GM12878 (cell line): ENCODE measurements at regions not wholly inside any gene's neighbourhood (a gene's known extent, or its start where the extent isn't known, plus 50 kb on each side); places are given as distances from the start of the nearest gene placed in this dataset.

Experiments used
- BHLHE40 ChIP-seq, 2 experiments: fragments of 450-650 bp in 1 of 2; IDR thresholded peaks; 2 replicates each; pipeline ENCODE4 v1.6.1; 2011 to 2017; ENCODE audit warnings: low read depth in 2 of 2, borderline replicate concordance in 1 of 2, improper control_type of control experiment in 1 of 2, low read length in 1 of 2, mild to moderate bottlenecking in 1 of 2
- EZH2 ChIP-seq: IDR thresholded peaks from 2 replicates; pipeline ENCODE4 v1.6.1; 2012; ENCODE audit warnings: low read depth, mild to moderate bottlenecking, control low read depth, inconsistent platforms, low read length, borderline replicate concordance; ENCODE audit not compliant: control insufficient read depth
- GABPA ChIP-seq: IDR thresholded peaks from 2 replicates; pipeline ENCODE4 v1.6.1; 2014; ENCODE audit warnings: antibody characterized with exemption, low read depth, mild to moderate bottlenecking, inconsistent platforms
- POLR2A ChIP-seq: IDR thresholded peaks from 2 replicates; pipeline ENCODE4 v1.6.1; 2011; ENCODE audit warnings: low read depth, mild to moderate bottlenecking, low read length
- TF ChIP-seq, protein P1 (sequence below), 3 experiments: IDR thresholded peaks in 2 of 3; conservative IDR thresholded peaks in 1 of 3; 2 replicates each; pipeline ENCODE4 v1.5.1; 2011; ENCODE audit warnings: low read depth in 3 of 3, low read length in 3 of 3, mild to moderate bottlenecking in 3 of 3, control low read depth in 2 of 3, moderate library complexity in 2 of 3, inconsistent platforms in 1 of 3, mixed read lengths in 1 of 3; ENCODE audit not compliant: control insufficient read depth in 2 of 3, insufficient read depth in 1 of 3; ENCODE audit errors: extremely low read depth in 1 of 3

DNA sequence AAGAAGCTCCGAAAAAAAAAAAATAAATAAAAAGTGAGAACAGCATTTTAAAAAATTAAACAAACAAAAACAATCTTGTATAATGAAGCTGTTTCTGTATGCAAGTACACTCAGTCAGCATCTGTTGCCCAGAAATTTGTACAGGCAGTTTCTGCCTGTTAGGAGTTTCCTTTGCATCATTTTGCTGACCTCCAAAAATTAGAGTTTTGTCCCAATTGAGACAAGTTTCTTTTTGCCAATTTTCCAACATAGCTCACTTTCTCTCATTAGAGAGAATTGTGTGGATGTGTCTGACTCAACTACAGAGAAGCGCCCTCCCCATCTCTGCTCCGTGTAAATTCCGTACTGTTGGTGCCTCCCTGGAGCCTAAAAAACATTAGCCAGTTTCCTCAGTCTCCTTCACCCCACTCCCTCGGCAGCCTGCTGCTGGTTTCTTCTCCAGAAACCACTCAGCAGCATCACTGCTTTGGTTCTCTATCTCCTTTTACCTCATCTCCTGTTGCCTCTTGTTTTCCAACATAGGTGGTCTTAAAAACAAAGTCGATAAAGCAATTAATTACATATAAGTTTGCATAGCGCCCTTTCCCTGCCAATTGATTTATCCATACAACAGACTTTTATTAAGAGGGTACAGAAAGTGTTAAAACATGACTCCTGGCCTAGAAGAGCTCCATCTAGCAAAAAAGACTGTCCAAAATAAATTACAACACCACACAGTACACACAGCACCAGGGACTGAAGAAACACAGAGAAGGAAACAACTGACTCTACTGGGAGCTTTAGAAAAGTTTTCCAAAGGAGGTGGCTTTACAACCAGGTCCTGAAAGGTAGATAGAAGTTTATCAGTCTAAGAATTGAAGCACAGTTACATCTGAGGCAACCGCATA is 286.7 kb downstream of the SHOX2 start:
- no peak for TF ChIP-seq POLR2A
- TF ChIP-seq BHLHE40 (IDR thresholded peaks at IDR 0.05; ENCODE audit: borderline replicate concordance in 1 of 2, low read depth in 2 of 2, low read length in 1 of 2) = no peak
- no peak for TF ChIP-seq GABPA
- no peak for TF ChIP-seq EZH2
- TF ChIP-seq, protein P1, sequence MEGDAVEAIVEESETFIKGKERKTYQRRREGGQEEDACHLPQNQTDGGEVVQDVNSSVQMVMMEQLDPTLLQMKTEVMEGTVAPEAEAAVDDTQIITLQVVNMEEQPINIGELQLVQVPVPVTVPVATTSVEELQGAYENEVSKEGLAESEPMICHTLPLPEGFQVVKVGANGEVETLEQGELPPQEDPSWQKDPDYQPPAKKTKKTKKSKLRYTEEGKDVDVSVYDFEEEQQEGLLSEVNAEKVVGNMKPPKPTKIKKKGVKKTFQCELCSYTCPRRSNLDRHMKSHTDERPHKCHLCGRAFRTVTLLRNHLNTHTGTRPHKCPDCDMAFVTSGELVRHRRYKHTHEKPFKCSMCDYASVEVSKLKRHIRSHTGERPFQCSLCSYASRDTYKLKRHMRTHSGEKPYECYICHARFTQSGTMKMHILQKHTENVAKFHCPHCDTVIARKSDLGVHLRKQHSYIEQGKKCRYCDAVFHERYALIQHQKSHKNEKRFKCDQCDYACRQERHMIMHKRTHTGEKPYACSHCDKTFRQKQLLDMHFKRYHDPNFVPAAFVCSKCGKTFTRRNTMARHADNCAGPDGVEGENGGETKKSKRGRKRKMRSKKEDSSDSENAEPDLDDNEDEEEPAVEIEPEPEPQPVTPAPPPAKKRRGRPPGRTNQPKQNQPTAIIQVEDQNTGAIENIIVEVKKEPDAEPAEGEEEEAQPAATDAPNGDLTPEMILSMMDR (IDR thresholded peaks at IDR 0.05 in 2 of 3, conservative IDR thresholded peaks at IDR 0.05 in 1 of 3; ENCODE audit: control insufficient read depth in 2 of 3, extremely low read depth in 1 of 3, insufficient read depth in 1 of 3, low read depth in 3 of 3, low read length in 3 of 3) = no peak
